Femur (tissue), 1 donor: ENCODE measurements at regions not wholly inside any gene's neighbourhood (a gene's known extent, or its start where the extent isn't known, plus 50 kb on each side); places are given as distances from the start of the nearest gene placed in this dataset.
A peak's percentile ranks its signal among the peaks of the same experiment; 100 is the strongest.
"Not testable (repeated sequence)": the region's sequence is repeated elsewhere in the genome, so short reads cannot be mapped to it uniquely, and the experiment has no call there.

Source experiments
- DNase-seq: peaks from one replicate; pipeline ENCODE4 v3.0.0-alpha.2; 2017

- DNase-seq: no peak
Observed at GRCh38 chr5:169531631-169532030, 51.9 kb upstream of the SPDL1 start.

- DNase-seq: no peak
Observed at GRCh38 chr5:169527863-169528262, 55.7 kb upstream of the SPDL1 start.

- DNase-seq: no peak
Observed at GRCh38 chr5:169527066-169527465, 56.5 kb upstream of the SPDL1 start.

GRCh38 chr5:169522851-169523250, 60.7 kb upstream of the SPDL1 start:
- DNase-seq: no peak

GRCh38 chr5:169521366-169521983, 62.1 kb upstream of the SPDL1 start:
- DNase-seq: peak; percentile 35

- DNase-seq: no peak
Observed at GRCh38 chr5:169519358-169519757, 64.2 kb upstream of the SPDL1 start.

- not testable (repeated sequence) for DNase-seq
Observed at GRCh38 chr5:169518779-169519178, 64.8 kb upstream of the SPDL1 start.

- no peak for DNase-seq
Observed at GRCh38 chr5:169512385-169512784, 71.2 kb upstream of the SPDL1 start.

GRCh38 chr5:169511708-169512107, 71.9 kb upstream of the SPDL1 start:
- DNase-seq: no peak

GRCh38 chr5:169507051-169507450, 76.5 kb upstream of the SPDL1 start:
- no peak for DNase-seq

GRCh38 chr5:169503886-169504285, 79.7 kb upstream of the SPDL1 start:
- DNase-seq: no peak

GRCh38 chr5:169499990-169500505, 83.5 kb upstream of the SPDL1 start:
- DNase-seq: no peak

GRCh38 chr5:169496878-169497277, 86.7 kb upstream of the SPDL1 start:
- no peak for DNase-seq

- peak; percentile 24 for DNase-seq
Observed at GRCh38 chr5:169494941-169495548, 88.5 kb upstream of the SPDL1 start.

GRCh38 chr5:169494383-169494935, 89.1 kb upstream of the SPDL1 start:
- DNase-seq: no peak

GRCh38 chr5:169474226-169474625, 109.3 kb upstream of the SPDL1 start:
- no peak for DNase-seq

GRCh38 chr5:169472544-169472943, 111.0 kb upstream of the SPDL1 start:
- no peak for DNase-seq

GRCh38 chr5:169471021-169471420, 112.6 kb upstream of the SPDL1 start:
- DNase-seq: no peak

GRCh38 chr5:169467041-169467771, 116.4 kb upstream of the SPDL1 start:
- DNase-seq: no peak

GRCh38 chr5:169460896-169461295, 122.7 kb upstream of the SPDL1 start:
- DNase-seq: no peak

- no peak for DNase-seq
Observed at GRCh38 chr5:169460123-169460522, 123.5 kb upstream of the SPDL1 start.

- no peak for DNase-seq
Observed at GRCh38 chr5:169458221-169458620, 125.4 kb upstream of the SPDL1 start.

- DNase-seq: no peak
Observed at GRCh38 chr5:169450464-169450863, 133.1 kb upstream of the SPDL1 start.

GRCh38 chr5:169448826-169449225, 134.7 kb upstream of the SPDL1 start:
- DNase-seq: no peak
